Neural cell (in vitro differentiated cells): ENCODE measurements at regions not wholly inside any gene's neighbourhood (a gene's known extent, or its start where the extent isn't known, plus 50 kb on each side); places are given as distances from the start of the nearest gene placed in this dataset.

Experiments used
- POLR2AphosphoS5 ChIP-seq: IDR thresholded peaks from 2 replicates; pipeline ENCODE4 v1.6.1; 2012
- SMC3 ChIP-seq: fragments of 450-650 bp; conservative IDR thresholded peaks from 2 replicates; pipeline ENCODE4 v1.6.1; 2014; ENCODE audit warnings: antibody characterized with exemption, mild to moderate bottlenecking, moderate library complexity; ENCODE audit not compliant: poor library complexity
- TF ChIP-seq, protein P1 (sequence below): fragments of 450-650 bp; IDR thresholded peaks from 2 replicates; pipeline ENCODE4 v1.5.1; 2014; ENCODE audit warnings: antibody characterized with exemption, mild to moderate bottlenecking, moderate library complexity; ENCODE audit not compliant: poor library complexity, severe bottlenecking

- TF ChIP-seq SMC3 (no peak), POLR2AphosphoS5 (no peak)
- TF ChIP-seq, protein P1, sequence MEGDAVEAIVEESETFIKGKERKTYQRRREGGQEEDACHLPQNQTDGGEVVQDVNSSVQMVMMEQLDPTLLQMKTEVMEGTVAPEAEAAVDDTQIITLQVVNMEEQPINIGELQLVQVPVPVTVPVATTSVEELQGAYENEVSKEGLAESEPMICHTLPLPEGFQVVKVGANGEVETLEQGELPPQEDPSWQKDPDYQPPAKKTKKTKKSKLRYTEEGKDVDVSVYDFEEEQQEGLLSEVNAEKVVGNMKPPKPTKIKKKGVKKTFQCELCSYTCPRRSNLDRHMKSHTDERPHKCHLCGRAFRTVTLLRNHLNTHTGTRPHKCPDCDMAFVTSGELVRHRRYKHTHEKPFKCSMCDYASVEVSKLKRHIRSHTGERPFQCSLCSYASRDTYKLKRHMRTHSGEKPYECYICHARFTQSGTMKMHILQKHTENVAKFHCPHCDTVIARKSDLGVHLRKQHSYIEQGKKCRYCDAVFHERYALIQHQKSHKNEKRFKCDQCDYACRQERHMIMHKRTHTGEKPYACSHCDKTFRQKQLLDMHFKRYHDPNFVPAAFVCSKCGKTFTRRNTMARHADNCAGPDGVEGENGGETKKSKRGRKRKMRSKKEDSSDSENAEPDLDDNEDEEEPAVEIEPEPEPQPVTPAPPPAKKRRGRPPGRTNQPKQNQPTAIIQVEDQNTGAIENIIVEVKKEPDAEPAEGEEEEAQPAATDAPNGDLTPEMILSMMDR = no peak
Observed at GRCh38 chrX:97845451-97845850, 961.7 kb downstream of the RPA4 start.
